GM21360 (cell line): ENCODE measurements at regions not wholly inside any gene's neighbourhood (a gene's known extent, or its start where the extent isn't known, plus 50 kb on each side); places are given as distances from the start of the nearest gene placed in this dataset.

Experiments used
- ATAC-seq: cut with Tn5 transposase; IDR thresholded peaks from one replicate; pipeline ENCODE4 v1.9.1; 2021; ENCODE audit warnings: mild to moderate bottlenecking, moderate library complexity; ENCODE audit not compliant: unreplicated experiment

DNA sequence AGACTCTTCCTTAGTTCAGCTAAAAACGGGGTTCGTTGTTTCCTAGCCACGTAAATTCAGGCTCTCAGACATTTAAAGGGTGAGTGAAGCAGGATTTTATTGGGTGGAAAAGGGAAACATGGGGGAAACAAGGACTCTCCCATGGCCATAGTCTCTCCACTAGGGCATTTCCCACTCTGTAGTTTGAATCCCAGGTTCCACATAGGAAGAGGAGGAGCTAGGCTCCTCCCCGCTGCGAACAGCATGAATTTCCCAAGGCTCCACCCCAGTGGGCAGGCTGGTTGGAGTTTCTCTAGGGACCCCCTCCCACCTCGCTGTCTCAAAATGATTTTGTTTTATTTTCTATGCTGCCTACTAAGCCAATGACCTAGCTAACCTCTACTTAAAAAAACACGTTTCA, 2170.8 kb upstream of the PCDH20 start:
- ATAC-seq: no peak

DNA sequence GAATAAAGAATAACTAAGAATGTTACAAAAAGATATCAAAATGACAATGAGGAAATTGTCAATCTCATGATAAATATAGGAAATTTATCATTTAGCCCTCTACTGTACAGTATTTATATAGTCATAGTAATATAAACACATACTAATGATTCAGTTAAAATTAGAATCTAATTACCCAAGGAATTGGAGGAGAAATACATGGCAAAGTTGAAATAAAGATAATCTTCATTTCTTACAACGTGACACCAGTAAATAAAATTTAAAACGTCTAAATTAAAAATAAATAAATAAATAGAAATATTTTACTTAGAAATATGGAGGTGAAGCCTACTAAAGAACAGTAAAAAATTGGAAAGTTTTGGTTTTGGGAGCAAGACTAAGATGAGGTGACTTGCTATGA, 2163.1 kb upstream of the PCDH20 start:
- no peak for ATAC-seq

DNA sequence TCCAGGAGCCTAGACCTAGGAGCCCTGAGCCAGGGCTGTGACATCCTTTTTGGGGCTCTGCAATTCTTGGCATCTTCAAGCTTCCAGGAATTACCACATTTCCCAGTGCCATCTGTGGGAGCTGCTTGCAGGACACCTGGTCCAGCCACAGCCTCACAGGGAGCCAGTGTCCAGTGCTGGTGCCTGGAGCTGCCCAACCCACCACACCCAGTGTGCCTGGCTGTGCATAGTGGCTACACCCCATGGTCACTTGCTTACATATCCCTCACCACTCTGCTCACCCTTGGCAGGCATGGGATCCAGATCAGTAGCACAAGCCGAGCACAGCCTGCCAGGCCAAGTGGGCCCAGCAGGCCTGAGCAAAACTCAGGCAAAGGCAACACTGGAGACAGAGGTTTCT, 2151.4 kb upstream of the PCDH20 start:
- no peak for ATAC-seq

DNA sequence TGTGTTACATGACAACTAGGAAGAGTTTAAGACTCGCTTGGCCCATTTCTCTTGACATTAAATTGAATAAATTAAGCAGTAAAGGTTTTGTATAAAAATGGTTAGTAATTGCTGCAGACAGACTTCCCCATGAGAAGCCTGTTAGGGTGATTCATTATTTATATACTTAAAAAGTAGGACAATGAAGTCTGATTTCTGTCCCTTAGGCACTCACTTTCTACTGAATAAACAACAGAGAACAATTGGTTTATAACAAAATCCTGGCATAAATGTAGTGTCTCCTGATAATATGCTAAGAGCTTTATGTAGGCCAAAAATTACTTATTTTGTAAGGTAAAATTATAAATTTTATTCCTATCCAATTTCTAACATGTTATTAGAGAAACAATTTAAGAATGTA, 2138.5 kb upstream of the PCDH20 start:
- ATAC-seq: no peak

DNA sequence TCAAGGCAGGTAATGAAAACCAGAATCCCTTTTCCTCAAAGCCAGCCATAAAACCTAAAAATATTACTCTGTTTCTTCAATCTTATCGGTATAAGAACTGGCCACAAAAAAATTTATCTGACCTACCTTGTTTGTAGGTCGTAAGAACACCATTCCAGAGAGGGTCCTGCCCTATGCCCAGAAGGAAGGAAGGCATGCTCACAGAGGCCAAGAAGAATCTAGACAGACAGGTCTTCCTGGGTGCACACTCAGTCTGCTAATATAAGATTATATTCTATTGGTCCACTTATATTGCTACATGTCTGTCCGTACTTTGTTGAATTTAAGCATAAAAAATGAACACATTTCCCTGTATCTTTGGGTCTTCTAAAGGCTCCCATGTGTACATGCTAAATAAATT, 2136.1 kb upstream of the PCDH20 start:
- no peak for ATAC-seq

DNA sequence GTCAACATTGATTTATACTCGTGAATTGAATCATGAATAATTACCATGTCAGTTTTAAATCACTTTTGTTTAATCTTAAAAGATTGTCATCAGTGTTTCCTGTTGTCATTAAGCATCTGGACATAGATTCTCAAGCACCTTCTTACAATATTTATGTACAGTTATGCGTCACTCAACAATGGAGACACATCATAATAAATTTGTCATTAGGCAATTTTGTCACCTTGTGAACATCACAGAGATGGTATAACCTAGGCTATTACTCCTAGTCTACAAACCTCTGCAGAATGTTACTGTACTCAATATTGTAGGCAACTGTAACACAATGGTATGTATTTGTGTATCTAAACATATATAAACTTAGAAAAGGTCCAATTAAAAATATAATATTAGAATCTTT, 2130.9 kb upstream of the PCDH20 start:
- no peak for ATAC-seq

DNA sequence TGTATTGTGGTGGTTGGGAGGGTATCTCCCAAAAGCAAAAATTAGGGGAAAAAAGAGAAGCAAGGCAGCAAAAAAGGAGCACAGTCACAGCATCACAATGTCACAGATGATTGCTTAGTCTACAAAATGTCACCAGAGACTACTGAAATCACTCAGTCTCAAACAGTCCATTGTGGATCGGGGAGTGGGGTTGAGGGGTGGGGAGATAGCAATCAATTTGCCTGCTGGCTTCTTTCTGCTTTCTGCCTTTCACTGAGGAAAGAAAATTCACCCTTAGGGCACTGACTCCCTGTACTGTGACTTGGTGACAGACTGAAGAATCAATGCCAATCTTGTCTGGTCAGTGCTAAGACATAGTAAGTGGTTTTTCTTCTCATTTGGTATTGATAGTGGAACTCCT, 2127.1 kb upstream of the PCDH20 start:
- ATAC-seq: no peak

DNA sequence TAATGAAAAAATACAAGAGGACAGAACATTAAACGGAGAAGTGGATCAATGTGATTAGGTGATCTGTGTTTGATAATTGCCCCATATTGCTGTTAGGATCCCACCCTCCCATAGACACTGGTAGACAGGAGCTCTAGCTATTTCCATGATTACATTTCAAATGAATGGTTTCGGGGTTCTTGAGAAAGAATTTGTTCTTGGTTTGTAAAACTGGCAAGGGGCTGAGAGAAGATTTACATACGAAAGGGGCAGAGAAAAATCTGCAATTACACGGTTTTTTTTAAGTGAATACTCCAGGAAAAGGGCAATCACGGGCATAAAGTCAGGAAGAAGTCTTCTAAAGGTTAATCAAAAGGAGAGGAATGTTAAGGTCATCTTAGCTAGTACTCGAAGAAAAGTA, 2125.7 kb upstream of the PCDH20 start:
- no peak for ATAC-seq

DNA sequence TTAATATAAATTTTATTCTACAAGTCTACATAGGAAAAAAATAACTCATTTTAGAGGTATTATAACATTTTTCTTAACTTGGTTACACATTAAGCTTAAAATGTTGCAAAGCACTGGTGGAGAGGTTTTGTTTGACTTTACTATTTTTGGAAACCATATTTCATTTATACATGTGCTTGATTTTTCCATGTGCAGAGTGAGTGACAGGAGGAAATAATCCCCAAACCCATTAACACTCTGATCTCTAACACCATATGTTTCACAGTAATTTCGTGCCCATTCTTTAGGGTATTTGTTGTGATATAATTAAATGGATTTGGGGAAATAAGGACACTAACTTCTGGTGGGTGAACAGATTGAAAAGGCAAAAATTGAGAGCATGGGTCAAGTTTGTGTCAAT, 2124.4 kb upstream of the PCDH20 start:
- no peak for ATAC-seq

DNA sequence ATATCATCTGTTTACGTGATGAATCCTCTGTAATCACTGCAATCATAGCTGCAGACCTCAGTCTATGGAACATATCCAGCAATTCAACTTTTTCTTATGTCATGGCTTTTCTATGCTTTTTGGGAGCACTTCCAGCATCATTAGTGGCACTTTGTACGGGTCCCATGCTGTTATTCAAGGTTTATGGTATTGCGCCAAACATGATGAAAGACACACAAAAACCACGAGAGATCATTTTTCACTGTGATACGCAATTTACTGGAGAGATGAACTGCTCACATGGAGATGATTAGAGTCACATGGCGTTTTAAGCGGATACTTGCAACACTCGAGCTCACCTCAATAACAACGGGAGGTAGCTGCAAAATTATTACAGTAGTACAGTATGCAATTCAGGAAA, 2101.7 kb upstream of the PCDH20 start:
- no peak for ATAC-seq

DNA sequence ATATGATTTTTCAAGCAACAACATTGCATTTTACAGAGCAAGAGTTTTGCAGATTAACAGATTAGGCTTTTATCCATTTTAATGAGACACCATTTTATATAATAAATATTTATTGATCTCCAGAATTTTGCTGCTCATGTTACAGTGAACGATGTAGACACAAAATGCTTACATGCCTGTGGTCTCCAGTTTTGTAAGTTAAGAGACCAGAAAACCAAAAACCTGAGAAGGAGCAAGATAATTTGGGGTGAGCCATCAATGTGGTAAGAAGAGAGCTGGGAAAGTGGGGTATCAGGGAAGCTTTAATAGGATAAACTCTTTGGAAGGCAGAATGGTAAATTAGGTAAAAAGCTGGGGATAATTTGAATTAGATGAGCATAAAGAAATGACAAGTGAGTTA, 2100.5 kb upstream of the PCDH20 start:
- no peak for ATAC-seq

DNA sequence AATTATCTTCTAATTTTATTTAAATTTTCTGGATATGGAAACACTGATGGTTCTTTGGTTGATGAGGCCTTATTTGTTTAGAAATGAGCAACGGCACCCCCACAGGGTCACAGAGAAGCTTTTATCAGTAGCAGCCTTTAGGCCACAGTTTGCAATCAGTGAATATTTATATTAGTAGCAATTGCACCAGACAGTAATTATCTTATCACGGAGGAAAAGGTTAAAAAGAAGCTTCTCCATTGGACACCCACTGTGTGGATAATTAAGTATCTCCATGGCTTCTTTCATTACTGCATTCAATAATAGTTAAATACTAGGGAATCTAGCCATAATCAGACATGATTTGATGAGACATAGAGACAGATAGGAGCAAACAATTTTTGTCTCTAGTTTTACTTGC, 2099.2 kb upstream of the PCDH20 start:
- ATAC-seq: no peak

DNA sequence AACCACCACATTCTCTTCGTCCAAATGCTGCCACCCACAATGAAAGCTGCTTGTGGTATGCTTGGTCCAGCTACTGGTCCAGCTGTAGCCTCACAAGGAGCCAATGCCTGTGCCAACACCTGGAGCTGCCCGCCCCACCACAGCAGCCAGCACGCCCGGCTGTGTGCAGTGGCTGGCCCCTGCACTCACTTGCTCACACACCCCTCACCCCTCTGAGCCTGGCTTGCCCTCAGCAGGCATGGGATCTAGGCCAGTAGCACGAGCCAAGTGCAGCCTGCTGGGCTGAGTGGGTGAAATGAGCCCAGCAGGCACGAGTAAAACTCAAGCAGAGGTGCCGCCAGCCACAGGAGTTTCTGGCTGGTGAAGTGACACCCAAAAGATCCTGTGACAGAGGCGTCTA, 2096.4 kb upstream of the PCDH20 start:
- ATAC-seq: no peak

DNA sequence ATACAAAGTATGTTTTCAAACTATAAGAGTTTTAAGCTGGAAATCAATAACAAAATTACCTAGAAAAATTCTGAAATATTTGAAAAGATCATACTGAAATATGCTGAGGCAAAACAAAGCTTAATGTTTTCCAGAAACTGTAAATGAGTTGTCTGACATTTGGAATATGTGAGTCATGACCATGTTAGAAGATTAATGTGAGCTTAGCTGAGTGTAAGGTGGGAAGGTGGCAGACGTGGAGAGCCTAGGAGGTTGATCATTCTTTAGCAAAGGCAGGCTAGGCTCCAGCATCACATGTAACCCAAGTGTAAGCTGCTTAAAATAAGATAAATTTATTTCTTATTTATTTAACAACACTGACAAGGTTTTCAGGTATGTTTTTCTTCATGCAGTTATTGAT, 2086.1 kb upstream of the PCDH20 start:
- no peak for ATAC-seq

DNA sequence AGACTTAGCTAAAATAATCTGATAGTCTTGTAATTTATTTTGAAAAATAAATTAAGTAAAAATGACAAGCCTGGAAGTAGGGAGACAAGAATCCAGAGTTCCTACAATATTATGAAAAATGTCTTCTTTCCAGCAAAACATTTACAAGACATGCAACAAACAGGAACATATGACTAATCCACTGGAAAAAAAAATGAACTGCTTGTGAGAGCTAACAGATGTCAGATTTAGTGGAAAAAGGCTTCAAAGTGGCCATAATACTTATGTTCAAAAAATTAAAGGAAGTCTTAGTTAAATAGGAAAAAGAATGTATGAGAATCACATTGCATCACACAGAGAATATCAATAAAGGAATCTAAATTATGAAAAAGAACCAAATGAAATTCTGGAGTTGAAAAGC, 2082.0 kb upstream of the PCDH20 start:
- no peak for ATAC-seq

DNA sequence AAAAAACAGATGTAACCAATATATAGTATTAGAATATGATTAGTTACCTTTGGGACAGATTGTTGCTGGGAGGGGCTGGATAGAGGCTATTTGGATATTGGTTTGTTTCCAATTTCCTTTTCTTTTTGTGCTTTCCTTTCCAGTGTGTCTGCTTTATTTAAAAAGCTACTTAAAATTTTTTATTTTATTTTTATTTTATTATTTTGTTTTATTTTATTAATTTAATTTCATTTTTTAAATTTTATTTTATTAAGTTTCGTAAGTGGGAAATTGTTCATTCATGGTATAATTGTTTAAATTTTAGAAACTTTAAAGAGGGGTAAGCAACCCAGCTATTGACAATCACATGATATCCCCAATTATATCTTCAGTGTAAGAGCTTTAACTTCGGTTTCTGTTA, 2077.0 kb upstream of the PCDH20 start:
- ATAC-seq: no peak

DNA sequence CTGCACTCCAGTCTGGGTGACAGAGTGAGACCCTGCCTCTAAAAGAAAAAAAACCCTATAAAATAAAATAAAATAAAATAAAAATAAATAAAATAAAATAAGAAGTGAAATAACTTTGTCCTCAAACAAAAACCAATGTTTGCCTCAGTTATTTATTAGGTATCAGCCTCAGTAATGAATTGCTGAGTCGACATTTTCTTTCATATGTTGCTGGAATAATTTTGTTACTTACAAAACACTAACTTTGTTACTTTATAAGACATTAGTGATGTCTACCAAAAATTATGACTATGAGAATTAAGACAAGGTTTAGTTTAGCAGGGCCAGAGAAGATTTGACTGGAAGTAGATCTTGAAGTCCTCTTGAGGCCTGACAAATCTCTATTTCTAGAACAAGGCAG, 2074.5 kb upstream of the PCDH20 start:
- ATAC-seq: no peak

DNA sequence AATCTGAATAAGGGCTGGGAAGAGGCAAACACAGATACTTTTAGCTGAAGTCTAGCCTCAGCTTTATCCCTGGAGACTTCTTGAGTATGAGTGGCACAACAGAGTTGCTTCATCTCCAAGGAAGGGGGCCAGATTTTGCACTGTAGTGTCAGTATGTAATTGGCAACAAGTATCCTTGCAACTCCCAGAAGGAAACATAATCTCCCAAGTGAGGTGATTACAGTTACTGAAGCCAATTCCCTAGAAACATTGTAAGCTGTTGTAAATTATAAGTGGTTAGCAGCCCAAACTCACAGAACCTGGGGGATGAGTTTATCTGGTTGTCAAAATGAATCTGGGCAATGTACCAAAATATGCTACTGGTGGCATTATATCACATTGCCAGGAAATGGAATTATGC, 2065.7 kb upstream of the PCDH20 start:
- no peak for ATAC-seq

DNA sequence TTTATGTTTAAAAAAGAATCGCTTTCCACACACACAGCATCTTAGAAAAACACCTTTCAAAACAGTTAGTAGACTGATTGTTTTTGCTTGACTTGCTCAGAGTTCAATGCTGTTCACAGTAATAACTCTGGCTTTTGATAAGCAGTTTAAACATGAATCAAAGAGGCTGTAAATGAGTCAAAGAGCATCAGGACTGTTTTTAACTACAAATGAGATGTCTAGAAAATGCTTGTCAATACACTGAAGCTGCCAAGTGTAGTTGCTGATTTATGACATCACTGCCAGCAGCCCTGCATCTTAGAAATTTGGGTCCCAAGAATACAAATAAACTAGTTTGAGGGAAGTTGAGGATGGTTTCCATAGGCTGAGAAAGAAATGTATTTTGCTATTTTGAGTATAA, 2057.1 kb upstream of the PCDH20 start:
- ATAC-seq: no peak

DNA sequence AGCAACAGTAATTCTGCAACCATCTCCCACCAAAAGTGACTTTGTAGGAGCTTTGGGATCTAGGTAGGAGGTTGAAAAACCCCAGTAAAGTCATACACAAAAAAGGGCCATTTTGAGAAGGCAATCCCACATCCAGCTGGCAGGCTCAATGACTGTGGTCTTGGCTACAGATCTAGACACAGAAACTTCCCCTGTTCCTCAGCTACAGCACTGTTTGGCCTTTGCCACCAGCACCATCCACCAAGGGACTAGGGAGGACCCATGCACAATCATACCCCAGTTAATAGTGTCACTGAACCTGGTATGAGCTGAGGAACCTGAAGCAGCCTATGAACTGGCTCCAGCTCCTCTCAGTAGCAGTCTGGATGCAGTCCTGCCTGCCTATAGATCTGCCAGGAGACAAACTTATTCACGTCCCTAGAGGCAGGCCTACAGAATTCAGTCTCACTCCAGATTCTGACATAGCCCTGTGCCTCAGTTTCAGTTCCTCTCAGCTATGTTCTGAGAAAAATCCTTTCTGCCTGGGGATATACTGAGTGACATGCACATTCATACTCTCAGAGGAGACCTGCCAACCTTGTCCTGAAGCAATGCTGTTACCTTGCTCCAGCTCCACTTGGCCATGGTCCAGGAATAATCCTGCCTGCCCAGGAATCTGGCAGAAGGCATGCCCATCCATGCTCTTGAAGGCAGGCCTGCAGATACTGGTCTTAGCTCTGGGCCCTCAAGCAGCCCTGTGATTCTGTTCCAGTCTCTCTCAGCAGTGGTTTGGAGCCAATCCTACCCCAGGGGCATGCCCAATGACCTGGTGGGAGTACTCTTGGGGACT, 2048.3 kb upstream of the PCDH20 start:
- peak; percentile 95 for ATAC-seq

DNA sequence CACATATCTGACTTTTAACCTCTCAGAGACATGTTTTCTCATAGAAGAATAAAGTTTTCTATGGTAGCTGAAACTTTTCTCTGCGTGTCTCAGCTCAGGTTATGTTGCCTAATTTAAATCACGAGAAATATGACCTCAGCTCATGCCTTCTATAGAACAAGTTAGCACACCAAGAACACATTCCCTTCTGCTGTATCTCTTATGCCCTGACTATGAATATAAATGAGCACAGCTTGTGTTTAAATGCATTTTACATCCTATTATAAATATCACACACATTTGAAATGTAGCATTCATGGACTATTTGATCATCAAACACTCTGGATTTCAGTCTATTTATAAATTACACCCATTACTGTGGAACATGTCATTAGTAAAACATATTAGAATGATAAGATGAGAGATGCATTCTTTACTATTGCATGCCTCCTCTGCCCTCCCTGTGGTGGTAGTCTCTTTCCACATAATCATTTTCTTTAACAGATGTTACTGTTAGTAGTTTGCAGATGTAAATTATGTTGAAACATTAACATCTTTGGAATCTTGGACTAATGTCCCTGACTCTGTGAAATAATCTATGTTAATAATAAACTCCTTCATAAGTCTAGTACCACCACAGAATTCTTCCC, 2044.9 kb upstream of the PCDH20 start:
- no peak for ATAC-seq

DNA sequence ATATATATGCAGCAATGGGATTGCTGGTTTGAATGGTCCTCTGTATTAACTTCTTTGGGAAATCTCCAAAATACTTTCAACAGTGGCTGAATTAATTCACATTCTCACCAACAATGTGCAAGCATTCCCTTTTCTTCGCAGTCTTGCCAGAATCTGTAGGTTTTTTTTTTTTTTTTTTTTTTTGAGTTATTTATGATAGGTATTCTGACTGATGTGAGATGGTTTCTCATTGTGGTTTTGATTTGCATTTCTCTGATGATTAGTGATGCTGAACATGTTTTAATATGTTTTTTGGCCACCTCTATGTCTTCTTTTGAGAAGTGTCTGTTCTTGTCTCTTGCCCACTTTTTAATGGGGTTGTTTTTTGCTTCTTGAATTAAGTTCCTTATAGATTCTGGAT, 2041.5 kb upstream of the PCDH20 start:
- ATAC-seq: no peak

DNA sequence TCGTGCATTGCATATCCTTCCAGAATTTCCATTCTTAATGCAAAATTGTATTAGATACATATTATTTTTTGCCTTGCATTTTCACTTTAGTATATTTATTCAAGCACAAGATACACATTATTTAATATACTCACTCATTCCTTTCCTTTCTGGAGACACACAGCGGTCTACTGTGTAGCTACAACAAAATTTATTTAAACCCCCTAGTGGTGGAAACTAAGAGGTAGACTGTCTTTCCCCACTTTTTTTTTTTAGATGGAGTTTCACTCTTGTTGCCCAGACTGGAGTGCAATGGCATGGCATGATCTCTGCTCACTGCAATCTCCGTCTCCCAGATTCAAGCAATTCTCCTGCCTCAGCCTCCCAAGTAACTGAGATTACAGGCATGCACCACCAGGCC, 2040.3 kb upstream of the PCDH20 start:
- ATAC-seq: no peak
